COLO668 (cell line): ENCODE measurements at regions not wholly inside any gene's neighbourhood (a gene's known extent, or its start where the extent isn't known, plus 50 kb on each side); places are given as distances from the start of the nearest gene placed in this dataset.
"Not testable (repeated sequence)": the region's sequence is repeated elsewhere in the genome, so short reads cannot be mapped to it uniquely, and the experiment has no call there.

Source experiments
- DNase-seq: peaks from one replicate; lab custom pipeline; 2025; ENCODE audit not compliant: unreplicated experiment; lab: John Stamatoyannopoulos, UW

DNA sequence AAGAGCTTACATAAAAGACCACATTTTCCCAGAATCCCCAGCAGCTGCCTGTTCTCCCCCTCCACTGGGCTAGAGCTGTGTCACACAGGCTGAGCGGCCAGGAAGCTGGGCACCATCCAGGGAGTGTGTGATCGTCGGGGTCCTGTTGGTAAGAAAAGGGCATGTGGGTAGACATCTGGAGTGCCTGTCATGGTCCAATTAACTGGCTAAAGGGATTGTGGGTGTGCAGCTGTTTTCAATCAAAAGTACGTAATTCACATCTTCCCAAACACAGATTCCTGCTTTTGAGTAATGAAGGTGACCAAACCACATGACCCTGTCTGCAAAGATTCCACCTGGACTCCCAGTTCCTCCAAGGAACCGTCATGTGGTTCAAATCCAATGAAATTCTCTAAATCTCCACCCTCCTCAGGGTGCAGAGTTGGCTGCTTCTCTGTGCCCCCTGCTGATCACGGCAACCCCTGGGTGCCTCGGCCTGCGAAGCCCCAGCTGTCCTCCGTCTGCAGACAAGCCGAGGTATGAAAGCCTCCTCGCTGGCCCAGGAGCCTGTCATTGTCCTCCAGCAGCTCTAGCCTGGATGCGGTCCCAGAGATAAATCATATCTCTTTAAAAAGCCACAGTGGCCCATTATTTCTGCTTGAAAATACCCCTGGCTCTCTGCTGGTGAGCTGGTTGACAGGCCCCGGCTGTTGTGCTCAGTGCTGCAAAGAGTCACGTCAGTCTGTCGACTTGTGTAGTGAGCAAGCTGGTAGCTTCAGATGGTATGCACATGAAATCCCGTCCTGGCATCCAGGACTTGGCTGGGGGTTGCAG, 172.9 kb upstream of the SULF2 start:
- DNase-seq: not testable (repeated sequence)

DNA sequence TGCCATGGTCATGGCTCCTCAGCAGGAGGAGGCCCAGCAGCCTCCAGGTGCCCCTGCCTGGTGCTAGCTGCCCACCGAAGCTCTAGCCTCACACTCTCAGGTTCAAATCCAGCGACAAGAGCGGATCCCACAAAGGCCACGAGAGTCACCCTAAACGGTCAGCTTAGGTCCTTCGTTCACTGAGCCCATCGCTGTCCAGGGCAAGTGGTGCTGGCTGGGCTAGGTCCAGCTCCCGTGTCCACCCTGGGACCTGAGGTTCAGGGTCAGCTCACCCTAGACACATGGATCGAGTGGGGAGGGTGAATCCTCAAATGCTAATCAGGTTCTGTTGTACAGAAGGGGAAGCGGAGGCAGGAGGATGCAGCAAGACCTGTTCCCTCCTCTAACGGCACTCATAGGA, 171.9 kb upstream of the SULF2 start:
- no peak for DNase-seq

DNA sequence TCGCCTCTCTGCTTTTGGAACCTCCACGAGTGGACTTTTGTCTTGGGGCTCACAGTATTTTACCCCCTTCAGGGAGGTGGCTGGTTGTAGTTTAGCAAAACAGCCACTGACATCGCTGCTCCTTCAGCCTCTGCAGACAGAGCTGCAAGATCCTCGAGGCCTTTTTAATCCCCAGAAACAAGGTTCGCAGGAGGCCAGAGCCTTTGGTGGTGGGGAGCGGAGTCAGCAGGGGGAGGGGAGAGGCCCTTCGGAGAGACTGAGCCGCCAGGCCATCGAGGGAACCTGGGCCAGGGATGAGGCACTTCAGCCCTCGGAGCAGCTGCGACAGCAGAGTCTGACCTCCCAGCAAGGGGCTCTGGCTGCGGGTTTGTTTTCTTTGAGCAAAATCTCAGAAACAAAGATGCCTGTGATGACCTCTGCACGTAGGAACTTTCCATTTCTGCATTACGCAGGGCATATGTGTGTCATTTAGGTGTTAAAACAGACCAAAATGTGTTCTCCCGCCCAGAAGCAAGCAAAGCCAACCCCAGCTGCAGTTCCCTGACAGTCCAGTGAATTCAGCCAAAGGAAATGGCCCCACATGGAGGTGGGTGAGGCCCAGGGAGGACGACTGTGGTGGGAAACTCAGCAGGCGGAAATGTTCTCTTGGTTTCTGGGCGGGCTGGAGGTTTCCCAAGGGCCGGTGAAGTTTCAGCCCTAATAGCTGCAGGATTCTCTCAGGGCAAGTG, 171.2 kb upstream of the SULF2 start:
- DNase-seq: no peak

DNA sequence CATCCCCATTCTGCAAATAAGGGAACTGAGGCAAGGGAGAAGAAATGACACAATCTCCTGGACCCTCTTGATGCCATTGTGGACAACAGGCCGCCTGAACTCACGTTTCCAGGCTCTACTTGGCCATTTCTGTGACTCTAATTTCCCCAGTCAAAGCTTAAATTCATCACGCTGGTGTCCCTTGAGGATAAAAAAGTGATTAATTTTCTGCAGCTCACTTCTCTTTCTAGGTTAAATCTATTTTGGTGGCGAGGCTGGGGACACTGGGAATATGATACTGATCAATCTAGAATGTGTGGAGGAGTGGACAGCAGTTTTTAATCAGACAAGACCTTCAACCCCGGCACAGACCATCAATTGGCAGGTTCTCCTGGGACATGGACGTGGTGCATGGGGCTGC, 168.2 kb upstream of the SULF2 start:
- DNase-seq: no peak

DNA sequence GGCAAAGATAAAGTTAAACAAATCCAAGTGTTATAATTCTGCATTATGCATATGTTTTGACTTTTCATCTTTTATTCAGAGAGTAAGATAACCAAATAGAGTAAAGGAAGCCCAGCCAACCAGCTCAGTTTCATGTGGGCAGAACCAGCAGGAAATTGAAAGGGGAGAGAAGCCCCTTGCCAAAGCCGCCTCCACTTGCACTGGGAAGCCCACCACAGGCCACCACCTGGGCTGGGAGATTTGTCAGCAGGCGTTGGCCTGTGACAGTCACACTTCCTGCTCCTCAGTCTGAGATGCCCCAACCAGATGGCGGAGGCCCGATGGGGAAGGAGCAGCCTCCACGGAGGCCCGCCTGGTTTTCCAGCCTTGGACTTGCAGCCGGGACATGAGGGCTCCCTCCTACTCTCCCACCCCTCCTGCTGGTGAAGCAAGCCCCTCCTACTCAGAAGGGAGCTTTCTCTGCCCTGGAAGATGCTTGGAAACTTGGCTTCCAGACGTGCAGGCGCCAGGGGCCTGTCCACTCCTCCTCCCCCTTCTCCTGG, 166.8 kb upstream of the SULF2 start:
- no peak for DNase-seq

DNA sequence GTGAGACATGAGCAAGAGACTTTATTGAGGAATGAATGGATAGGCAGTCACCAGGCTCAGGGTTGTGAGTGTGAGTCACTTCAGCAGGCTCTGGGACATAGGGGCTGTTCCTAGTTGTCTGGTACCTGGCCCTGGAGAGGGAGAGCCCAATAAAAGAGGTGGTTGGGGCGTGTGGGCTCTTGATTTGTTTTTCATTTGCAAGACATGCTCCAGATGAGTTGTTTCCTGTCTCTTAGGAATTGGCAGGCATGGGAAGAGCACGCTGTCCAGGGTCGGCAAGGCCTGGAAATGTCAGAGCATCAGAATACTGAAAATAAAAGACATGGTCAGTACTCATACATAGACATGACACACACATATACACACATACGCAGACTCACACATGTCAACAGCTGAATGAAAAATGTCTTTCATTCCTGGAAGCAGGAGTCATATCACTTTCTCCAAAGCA, 166.3 kb upstream of the SULF2 start:
- no peak for DNase-seq

DNA sequence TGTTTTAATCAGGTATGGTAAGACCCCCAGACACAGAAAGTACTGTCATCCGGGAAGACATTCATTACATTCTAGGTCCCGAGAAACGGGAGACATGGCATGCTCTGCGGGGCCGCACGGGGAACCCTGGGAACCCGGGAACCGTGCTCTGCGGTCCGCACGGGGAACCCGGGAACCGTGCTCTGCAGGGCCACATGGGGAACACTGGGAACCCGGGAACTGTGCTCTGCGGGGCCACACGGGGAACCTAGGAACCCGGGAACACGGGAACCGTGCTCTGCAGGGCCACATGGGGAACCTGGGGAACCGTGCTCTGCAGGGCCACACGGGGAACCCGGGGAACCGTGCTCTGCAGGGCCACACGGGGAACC, 165.6 kb upstream of the SULF2 start:
- no peak for DNase-seq

DNA sequence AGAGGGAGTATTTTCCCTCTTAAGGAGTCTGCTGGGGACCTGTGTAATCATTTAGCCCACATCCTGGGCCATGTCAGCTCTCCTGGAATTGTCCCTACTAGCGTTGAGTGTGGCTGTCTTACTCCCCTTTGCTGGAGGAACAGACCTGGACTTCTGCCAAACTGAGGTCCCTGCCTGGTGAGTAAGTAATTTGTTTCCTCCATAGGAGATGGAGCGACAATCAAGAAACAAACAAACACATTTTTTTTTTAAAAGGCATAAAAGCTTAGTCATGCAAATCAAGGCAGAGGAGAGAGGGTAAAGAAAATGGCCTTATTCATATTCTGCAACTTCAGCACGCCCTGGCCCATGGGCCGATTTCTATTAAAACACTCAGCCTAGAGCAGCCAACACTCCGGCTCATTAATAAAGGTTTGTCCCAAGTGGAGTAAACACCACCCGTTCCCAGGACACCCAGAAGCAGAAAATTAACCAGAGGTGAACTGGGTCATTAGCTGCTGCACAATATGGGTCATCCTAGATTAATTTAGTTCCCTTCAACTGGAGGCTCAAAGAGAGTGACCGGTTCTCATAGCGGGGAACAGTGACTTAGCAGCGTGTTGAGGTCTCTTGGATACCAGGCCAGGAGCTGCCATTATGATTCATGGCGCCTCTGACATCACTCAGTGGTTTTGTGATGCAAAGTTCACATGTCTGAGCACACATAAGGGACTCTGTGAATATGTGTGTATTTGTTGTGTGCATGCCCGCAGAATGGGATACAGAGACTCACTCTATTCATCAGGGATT, 165.0 kb upstream of the SULF2 start:
- DNase-seq: no peak

DNA sequence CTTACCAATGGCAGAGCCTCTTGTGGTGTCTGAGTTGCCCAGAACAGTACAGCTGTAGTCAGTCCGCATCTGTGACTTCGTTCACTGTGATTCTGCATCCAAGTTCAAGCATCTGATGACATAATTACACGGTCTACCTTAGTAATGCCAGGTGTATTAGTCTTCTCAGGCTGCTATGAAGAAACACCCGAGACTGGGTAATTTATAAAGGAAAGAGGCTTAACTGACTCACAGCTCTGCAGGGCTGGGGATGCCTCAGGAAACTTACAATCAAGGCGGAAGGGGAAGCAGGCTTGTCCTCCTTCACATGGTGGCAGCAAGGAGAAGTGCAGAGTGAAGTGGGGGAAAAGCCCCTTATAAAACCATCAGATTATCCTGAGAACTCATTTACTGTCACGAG, 163.9 kb upstream of the SULF2 start:
- no peak for DNase-seq

DNA sequence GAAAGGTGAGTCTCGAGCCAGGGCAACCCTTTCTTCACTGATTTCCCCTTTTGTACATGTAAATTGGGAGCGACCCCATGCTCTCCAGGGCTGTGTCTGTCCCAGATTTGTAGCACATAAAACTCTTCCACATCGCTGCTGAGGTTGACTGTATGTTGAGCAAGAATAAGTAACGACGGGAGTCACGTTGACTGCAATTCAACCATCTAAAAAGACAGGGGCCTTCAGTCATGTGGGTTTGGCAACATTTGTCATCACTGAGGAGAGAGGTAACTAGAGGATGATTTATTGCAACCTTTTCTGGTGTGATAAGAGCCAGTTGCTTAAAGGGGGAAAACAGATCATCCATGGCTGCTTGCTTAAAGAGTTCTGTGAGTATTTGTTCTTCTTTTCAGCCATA, 159.4 kb upstream of the SULF2 start:
- no peak for DNase-seq

DNA sequence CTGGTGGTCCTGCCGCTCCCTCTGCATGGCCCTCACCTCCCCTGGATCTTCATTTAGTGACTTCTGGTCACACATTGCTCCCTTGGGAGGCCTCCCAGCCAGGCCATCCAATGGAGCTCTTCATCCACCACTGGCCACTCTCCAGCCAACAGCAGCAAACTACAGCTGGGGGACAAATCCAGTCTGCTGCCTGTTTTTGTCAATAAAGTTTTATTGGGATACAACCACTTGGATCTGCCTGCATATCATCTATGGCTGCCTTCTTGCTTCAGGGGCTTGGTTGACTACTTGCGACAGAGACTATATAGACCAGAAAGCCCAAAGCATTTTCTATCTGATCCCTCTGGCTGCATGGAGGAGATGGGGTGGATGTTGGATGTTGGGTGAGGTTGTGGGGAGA, 156.6 kb upstream of the SULF2 start:
- no peak for DNase-seq

DNA sequence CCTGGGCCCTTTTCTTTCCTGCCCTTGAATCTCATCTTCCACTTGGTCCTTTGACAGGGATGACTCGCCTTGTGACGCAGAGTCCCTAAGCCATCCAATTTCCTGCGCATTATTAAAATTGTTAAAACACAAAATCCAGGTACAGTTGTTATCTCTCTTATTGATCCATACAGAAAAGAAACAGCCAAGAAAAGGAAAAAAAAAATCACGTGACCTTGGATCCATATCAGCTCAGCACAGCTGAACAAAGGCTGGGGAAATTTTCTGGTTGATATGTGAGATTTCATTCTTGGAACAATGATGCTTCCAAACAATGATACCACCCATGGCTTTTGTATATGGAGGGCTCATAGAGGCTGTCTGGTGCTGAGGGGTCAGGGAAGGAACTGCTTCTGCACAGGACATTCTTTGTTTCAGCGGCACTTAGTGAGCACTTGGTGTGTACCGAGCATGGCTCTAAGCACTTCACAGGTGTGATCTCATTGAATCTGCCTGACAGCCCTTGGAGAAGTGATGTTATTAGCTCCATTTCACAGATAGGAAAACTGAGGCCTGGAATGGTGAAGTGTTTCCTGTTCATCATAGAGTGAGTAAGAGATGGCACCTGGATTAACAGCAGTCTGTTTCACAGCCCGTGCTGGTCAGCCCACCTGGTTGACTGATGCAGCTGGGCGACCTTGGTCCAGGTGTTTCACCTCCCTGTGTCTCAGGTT, 155.0 kb upstream of the SULF2 start:
- DNase-seq: no peak

DNA sequence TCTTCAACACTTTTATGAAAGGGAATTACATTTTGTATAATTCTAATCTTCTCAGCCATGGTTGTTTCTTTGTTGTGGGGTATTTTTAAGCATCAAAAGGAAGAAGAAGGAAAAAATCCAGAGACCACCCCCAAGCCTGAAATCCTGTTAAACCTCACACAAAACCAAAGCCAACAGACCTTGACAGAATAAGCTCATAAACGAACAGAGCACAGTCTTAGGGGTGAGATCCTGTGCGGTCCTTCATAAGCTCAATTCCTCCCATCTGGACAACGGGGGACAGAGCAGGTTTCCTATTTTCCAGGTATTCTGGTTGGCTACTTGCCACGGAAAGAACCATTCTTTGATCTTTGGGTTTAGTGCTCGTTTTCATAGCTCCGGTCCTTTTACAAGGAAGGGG, 151.3 kb upstream of the SULF2 start:
- DNase-seq: no peak

DNA sequence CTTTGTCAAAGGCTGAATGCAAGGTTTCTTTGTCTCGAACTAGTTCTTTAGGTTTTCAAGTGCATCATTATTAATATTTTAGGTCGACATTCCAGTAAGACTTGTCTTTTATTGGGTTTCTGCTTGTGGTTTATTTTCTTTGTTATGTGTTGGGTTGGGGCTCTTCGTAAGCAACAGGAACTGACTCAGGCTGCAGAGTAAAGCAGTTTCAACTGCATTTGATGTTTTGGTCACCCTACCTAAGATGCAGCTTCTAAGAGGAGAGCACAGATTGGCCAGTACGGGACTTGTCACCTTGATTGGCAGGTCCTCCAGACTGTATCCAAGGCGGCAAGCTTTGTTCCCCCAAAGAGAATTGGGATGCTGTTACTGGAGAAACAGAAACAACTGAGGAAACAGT, 149.5 kb upstream of the SULF2 start:
- no peak for DNase-seq

DNA sequence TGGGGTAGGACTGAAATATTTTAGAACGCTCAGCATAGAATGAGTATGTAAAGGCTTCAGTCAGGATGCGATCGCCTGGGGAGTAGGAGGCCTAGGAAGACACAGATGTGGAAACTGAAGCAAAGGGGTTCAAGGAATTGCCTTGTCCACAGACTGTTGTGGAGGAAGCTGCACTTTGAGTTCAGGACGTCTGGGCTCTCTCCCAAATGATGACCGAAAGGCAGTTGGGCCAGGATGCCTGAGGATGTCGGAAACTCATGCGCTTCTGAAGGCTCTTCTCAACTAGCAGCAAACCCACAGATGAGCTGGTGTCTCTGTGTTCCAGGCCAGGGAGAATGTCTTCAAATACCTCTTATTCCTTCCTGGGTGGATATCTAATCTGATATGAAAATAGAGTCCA, 146.2 kb upstream of the SULF2 start:
- DNase-seq: no peak

DNA sequence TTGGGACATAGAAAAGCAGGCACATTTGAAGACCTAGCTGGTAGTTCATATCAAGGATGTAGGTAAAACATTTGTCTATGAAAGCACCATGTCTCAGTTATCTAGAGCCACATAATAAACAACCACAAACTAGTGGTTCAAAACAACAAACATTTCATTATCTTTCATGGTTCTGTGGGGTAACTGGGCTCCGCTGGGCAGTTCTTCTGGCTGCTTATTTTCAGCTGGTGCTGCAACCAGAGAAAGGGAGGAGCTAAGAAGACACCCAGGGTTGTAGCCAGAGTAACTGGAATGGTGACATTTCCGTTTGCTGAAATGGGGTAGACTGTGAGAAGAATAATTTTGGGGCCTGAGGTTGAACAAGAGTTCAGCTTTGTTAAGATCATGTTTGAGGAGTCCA, 145.7 kb upstream of the SULF2 start:
- no peak for DNase-seq

DNA sequence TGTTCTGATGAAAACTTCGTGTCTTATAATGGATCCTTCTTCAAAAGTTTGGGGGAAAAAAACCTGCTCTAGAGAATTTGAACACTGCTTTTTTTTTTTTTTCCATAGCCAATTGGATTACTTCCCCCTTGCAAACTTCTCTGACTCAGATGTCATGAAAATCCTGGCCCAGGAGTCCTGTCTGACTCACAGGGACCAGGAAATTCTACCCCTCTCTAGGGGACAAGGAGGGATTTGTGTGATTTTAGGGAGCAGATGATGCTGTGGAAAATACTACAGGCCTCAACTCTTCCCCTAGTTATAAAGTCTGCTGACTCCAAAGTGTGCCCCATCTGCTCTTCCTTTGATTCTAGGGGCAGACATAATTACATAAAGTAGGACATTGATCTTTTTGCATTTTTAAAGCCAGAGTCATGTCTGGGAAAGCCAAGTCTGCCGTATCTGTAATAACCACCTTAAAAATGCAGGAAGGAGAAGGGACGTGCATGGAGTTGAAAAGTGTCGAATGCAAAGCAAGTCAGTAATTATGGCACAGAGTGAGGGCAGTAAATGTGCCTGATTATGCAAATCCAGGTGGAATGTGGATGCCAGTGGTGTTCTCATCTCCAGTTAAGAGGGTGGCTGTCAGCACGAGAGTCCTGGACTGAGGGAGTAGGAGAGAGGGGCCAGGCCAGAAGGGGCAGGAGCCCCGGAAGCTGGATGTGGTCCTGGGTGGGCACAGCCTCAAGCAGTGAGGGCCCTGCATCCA, 144.3 kb upstream of the SULF2 start:
- no peak for DNase-seq

DNA sequence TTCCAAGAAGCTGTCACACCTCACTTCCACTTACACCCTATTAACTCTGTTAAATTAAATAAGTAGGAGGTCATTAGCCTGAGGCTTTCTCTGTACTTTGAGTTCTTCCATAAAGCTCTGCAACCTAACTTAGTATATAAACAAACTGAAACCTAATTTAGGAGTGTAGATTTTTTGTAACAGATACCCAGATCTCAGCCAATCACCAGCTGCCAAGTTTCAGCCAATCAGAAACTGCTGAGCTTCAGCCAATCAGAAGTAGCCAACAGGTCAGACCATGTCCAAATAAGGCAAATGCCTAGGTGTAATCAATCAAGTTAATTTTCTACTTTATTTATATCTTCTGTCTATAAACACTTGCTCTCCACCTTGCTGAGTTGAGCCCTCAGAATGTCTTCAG, 142.7 kb upstream of the SULF2 start:
- no peak for DNase-seq

DNA sequence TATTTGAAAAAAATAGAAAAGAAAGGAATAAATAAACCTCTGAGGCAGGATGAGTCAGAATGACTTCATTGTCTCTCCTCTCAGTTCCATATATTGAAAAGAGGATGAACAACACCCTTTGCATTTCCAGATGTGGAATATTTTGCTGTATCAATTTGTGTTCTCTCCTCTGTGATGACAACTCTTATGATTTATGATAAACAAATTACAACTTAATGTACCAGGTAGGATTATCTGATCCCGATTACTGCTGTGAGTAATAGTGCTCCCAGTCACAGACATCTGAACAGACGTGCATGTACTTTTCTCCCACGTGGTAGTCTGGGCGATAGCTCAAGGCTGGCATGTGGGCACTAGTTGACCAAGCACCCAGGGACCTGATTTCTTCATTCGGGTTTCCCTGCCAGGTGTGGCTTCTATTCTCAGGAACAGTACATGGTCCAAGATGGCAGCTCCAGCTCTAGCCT, 142.1 kb upstream of the SULF2 start:
- no peak for DNase-seq

DNA sequence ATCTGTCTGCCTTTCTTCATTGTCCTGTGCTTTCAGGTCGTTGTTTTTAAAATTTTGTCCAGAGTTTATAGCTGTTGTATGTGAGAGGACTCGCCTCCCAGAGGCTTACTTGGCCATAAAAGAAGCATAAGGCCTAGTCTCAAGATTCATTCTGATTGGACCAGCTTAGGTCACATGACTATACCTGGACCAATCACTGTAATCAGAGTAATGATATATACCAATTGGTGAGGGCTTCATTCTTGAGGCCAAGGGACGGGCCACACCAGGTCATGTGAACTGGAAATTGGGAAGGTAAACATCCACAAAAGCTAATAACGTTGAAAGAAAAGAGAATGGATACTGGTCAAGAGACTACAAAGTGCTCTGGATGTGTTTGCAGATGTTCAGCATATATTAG, 141.4 kb upstream of the SULF2 start:
- DNase-seq: no peak
